HepG2 (cell line): ENCODE measurements at regions not wholly inside any gene's neighbourhood (a gene's known extent, or its start where the extent isn't known, plus 50 kb on each side); places are given as distances from the start of the nearest gene placed in this dataset.
A peak's percentile ranks its signal among the peaks of the same experiment; 100 is the strongest.

Experiments used
- ARID2 ChIP-seq: sonication (generic); formaldehyde crosslinking; IDR thresholded peaks from 2 replicates; pipeline ENCODE4 v1.8.1; 2022; ENCODE audit warnings: mild to moderate bottlenecking, missing genetic modification reagents, borderline replicate concordance
- BCL6 ChIP-seq: IDR thresholded peaks from 2 replicates; pipeline ENCODE4 v1.6.1; 2016; ENCODE audit warnings: missing genetic modification reagents, missing compliant biosample characterization
- CC2D1A ChIP-seq: sonication (generic); formaldehyde crosslinking; IDR thresholded peaks from 2 replicates; pipeline ENCODE4 v1.8.1; 2023; ENCODE audit warnings: mild to moderate bottlenecking, missing genetic modification reagents
- DZIP1 ChIP-seq: sonication (generic); formaldehyde crosslinking; IDR thresholded peaks from 2 replicates; pipeline ENCODE4 v1.5.0; 2020; ENCODE audit warnings: mild to moderate bottlenecking, missing genetic modification reagents
- ETV5 ChIP-seq: IDR thresholded peaks from 2 replicates; pipeline ENCODE4 v1.6.1; 2018; ENCODE audit warnings: missing biosample characterization, missing genetic modification reagents, inconsistent platforms, borderline replicate concordance
- FOXA1 ChIP-seq, 2 experiments: fragments of 450-650 bp in 1 of 2; sonication (generic) in 1 of 2; formaldehyde crosslinking in 1 of 2; IDR thresholded peaks; 2 replicates each; pipeline versions ENCODE4 v1.4.0 to v1.6.1; 2016 to 2020; ENCODE audit warnings: missing genetic modification reagents in 1 of 2
- HHEX ChIP-seq: IDR thresholded peaks from 2 replicates; pipeline ENCODE4 v1.6.1; 2016; ENCODE audit warnings: control low read depth
- KAT8 ChIP-seq: IDR thresholded peaks from 2 replicates; pipeline ENCODE4 v1.6.1; 2016; ENCODE audit warnings: missing genetic modification reagents, missing compliant biosample characterization
- MIXL1 ChIP-seq: IDR thresholded peaks from 2 replicates; pipeline ENCODE4 v1.6.1; 2016
- NFIB ChIP-seq: sonication (generic); formaldehyde crosslinking; IDR thresholded peaks from 2 replicates; pipeline ENCODE4 v1.9.0; 2021; ENCODE audit warnings: missing genetic modification reagents, mild to moderate bottlenecking, borderline replicate concordance
- NR2F1 ChIP-seq, 2 experiments: fragments of 450-650 bp in 1 of 2; formaldehyde crosslinking in 1 of 2; IDR thresholded peaks; 2 replicates each; pipeline versions ENCODE4 v1.5.0 to v1.6.1; 2016 to 2020; ENCODE audit warnings: mild to moderate bottlenecking in 1 of 2, missing compliant biosample characterization in 1 of 2, missing genetic modification reagents in 1 of 2, moderate library complexity in 1 of 2
- PCBP1 ChIP-seq: fragments of 200-400 bp; formaldehyde crosslinking; IDR thresholded peaks from 2 replicates; pipeline ENCODE4 v1.6.1; 2017; ENCODE audit warnings: mild to moderate bottlenecking, low read depth, low read length, borderline replicate concordance
- PHF5A ChIP-seq: IDR thresholded peaks from one replicate; pipeline ENCODE4 v1.6.1; 2018; ENCODE audit warnings: low read depth, missing genetic modification reagents; ENCODE audit not compliant: unreplicated experiment
- PHF8 ChIP-seq: sonication (generic); formaldehyde crosslinking; IDR thresholded peaks from 2 replicates; pipeline ENCODE4 v1.5.0; 2020; ENCODE audit warnings: missing genetic modification reagents
- REL ChIP-seq: sonication (generic); formaldehyde crosslinking; conservative IDR thresholded peaks from 2 replicates; pipeline ENCODE4 v1.8.0; 2022; ENCODE audit warnings: mild to moderate bottlenecking, missing genetic modification reagents, moderate library complexity
- SAP130 ChIP-seq: IDR thresholded peaks from 2 replicates; pipeline ENCODE4 v1.6.1; 2016; ENCODE audit warnings: low read depth
- TARDBP ChIP-seq: sonication (generic); formaldehyde crosslinking; IDR thresholded peaks from 2 replicates; pipeline ENCODE4 v1.8.0; 2022; ENCODE audit warnings: mild to moderate bottlenecking, missing genetic modification reagents
- TBP ChIP-seq: sonication (generic); formaldehyde crosslinking; IDR thresholded peaks from 2 replicates; pipeline ENCODE4 v1.5.0; 2020; ENCODE audit warnings: missing genetic modification reagents
- ZKSCAN8 ChIP-seq: IDR thresholded peaks from 2 replicates; pipeline ENCODE4 v1.6.1; 2016; ENCODE audit warnings: borderline replicate concordance, missing genetic modification reagents, missing compliant biosample characterization
- ZNF12 ChIP-seq: sonication (generic); formaldehyde crosslinking; IDR thresholded peaks from 2 replicates; pipeline ENCODE4 v1.5.0; 2020; ENCODE audit warnings: missing genetic modification reagents
- ZNF251 ChIP-seq: sonication (generic); formaldehyde crosslinking; IDR thresholded peaks from 2 replicates; pipeline ENCODE4 v1.9.0; 2021; ENCODE audit warnings: mild to moderate bottlenecking, missing genetic modification reagents
- ZNF317 ChIP-seq: sonication (generic); formaldehyde crosslinking; IDR thresholded peaks from 2 replicates; pipeline ENCODE4 v1.5.0; 2020; ENCODE audit warnings: mild to moderate bottlenecking, missing genetic modification reagents
- ZNF598 ChIP-seq: sonication (generic); formaldehyde crosslinking; IDR thresholded peaks from 2 replicates; pipeline ENCODE4 v1.5.1; 2020; ENCODE audit warnings: mild to moderate bottlenecking, missing genetic modification reagents, borderline replicate concordance
- ZNF770 ChIP-seq: sonication (generic); formaldehyde crosslinking; IDR thresholded peaks from 2 replicates; pipeline ENCODE4 v1.5.0; 2020; ENCODE audit warnings: mild to moderate bottlenecking, missing genetic modification reagents
- ZNF788 ChIP-seq: sonication (generic); formaldehyde crosslinking; IDR thresholded peaks from 2 replicates; pipeline ENCODE4 v1.5.0; 2020; ENCODE audit warnings: mild to moderate bottlenecking, missing genetic modification reagents, borderline replicate concordance

GRCh38 chr15:66617137-66618090, 51.6 kb upstream of the LCTL start (continued):
- TF ChIP-seq FOXA1 (IDR thresholded peaks at IDR 0.05) (no peak), FOXA1 (CRISPR knock-in tag; IDR thresholded peaks at IDR 0.05) (peak; percentile 95), ZNF317 (CRISPR knock-in tag) (no peak), NR2F1 (CRISPR knock-in tag; IDR thresholded peaks at IDR 0.05) (no peak), ZNF598 (CRISPR knock-in tag) (no peak), HHEX (no peak), TBP (CRISPR knock-in tag) (no peak), ZKSCAN8 (peak; percentile 97), TARDBP (no peak; the same call in 1 of the 2 replicates), PHF8 (peak; percentile 38; the same call in 1 of the 2 replicates), ZNF788 (no peak), ZNF770 (CRISPR knock-in tag) (no peak), REL (CRISPR knock-in tag) (no peak), ETV5 (CRISPR knock-in tag) (peak; percentile 67; the same call in 1 of the 2 replicates), MIXL1 (no peak), SAP130 (0 out of 2 replicates have a peak, but pooled peaks have one; percentile 29), KAT8 (CRISPR knock-in tag) (0 out of 2 replicates have a peak, but pooled peaks have one; percentile 25), DZIP1 (CRISPR knock-in tag) (no peak), ZNF12 (CRISPR knock-in tag) (no peak), BCL6 (CRISPR knock-in tag) (no peak), PCBP1 (no peak), ZNF251 (no peak), ARID2 (CRISPR knock-in tag) (no peak), PHF5A (CRISPR knock-in tag) (no peak), CC2D1A (CRISPR knock-in tag) (no peak), NFIB (no peak)
